Heart left ventricle (tissue), 16 donors: ENCODE measurements at regions not wholly inside any gene's neighbourhood (a gene's known extent, or its start where the extent isn't known, plus 50 kb on each side); places are given as distances from the start of the nearest gene placed in this dataset.

ENCODE experiments used
- ATAC-seq, 4 donors: fragments of 200-7000 bp; cut with Tn5 transposase; one replicate each; pipeline ENCODE4 v1.9.1; 2020 to 2022; ENCODE audit warnings: moderate library complexity in 4 of 4, mild to moderate bottlenecking in 3 of 4, moderate number of reproducible peaks in 1 of 4
- DNase-seq, 5 donors: peaks; one replicate each; pipeline ENCODE4 v3.0.0-alpha.2; 2020
- H3K27ac ChIP-seq, 12 donors: fragments of 200-600 bp; sonication (generic) in 4 of 12; one replicate each; pipeline versions ENCODE4 v1.5.0 to v1.8.0; 2016 to 2022; ENCODE audit warnings: mild to moderate bottlenecking in 2 of 12
- H3K27me3 ChIP-seq, 9 donors: fragments of 200-600 bp; sonication (generic) in 2 of 9; one replicate each; pipeline versions ENCODE4 v1.5.1 to v1.8.0; 2016 to 2022; ENCODE audit warnings: mild to moderate bottlenecking in 3 of 9
- H3K36me3 ChIP-seq, 9 donors: fragments of 200-600 bp; sonication (generic) in 2 of 9; one replicate each; pipeline versions ENCODE4 v1.5.0 to v1.8.0; 2018 to 2022; ENCODE audit warnings: mild to moderate bottlenecking in 2 of 9
- H3K4me1 ChIP-seq, 12 donors: fragments of 200-600 bp; sonication (generic) in 4 of 12; one replicate each; pipeline versions ENCODE4 v1.5.0 to v1.8.0; 2016 to 2022; ENCODE audit warnings: mild to moderate bottlenecking in 3 of 12
- H3K4me3 ChIP-seq, 12 donors: fragments of 200-600 bp; sonication (generic) in 4 of 12; one replicate each; pipeline versions ENCODE4 v1.5.0 to v1.8.0; 2017 to 2022; ENCODE audit warnings: mild to moderate bottlenecking in 9 of 12, moderate library complexity in 4 of 12
- H3K9me3 ChIP-seq, 12 donors: fragments of 200-600 bp; sonication (generic) in 4 of 12; one replicate each; pipeline versions ENCODE4 v1.5.0 to v1.8.0; 2016 to 2022; ENCODE audit warnings: mild to moderate bottlenecking in 1 of 12
- CTCF ChIP-seq, 12 donors: fragments of 200-600 bp; sonication (generic) in 4 of 12; IDR thresholded peaks; one replicate each; pipeline versions ENCODE4 v1.5.0 to v1.8.0; 2018 to 2022; ENCODE audit warnings: antibody characterized with exemption in 12 of 12, mild to moderate bottlenecking in 5 of 12
- POLR2A ChIP-seq, 2 donors: fragments of 450-650 bp; IDR thresholded peaks; one replicate each; pipeline ENCODE4 v1.6.1; 2017; ENCODE audit warnings: antibody characterized with exemption in 2 of 2, mild to moderate bottlenecking in 2 of 2, moderate library complexity in 2 of 2
- WGBS, 4 donors: extraction: QIAGEN DNeasy Blood & Tissue Kit in 2 of 4; methylation state at CpG; one replicate each; pipeline versions ENCODE4 v1.1.5 to v1.1.7; 2013 to 2018; 5-methylcytosine and 5-hydroxymethylcytosine counted together
- intact Hi-C, 10 donors: fragments of 100-400 bp; cut with DNase I; formaldehyde crosslinking; loops; one replicate each; pipeline versions ENCODE4 v1.11.1 to v1.14.2; 2022
- donor health status: ischemic (EF 13 %, LVEDD 7.1; RV severe dilation, severe dysfunction).
- donor health status: healthy with polysubstance abuse.
- donor health status: DM: no; HTN: yes; CAD: no.
- donor health status: DM: no; HTN: no; CAD: no.
- donor health status: ischemic (EF 25% LVEDD 6.9; RV normal size, moderate dysfunction).
- donor health status: ischemic (EF 25% LVEDD 5.7; RV mildly dilated, moderate dysfunction).
- donor health status: healthy.
- donor health status: DM: yes; HTN: yes; CAD: no.
- donor health status: ischemic (EF 35%, LVEDD 5.7; RV mildly dilated, moderate dysfunction).
- donor health status: nonischemic (EF 11% LVEDD 7.7; RV severe dilation, severe dysfunction).
- donor health status: DM: yes; HTN: yes; CAD: no.
- donor health status: PGD.
- donor health status: ischemic (EF 29% LVEDD 5.4; RV normal size, mild dysfunction).
- donor health status: nonischemic (EF 23%, LVEDD 6.1; RV moderate dilation, normal function).

GRCh38 chrX:34401411-34401810 is 255.7 kb downstream of the TMEM47 start:
- DNase-seq (no peak), ATAC-seq (no peak)
- 39 to 64% (median 55%) methylated on average over 1 of the region's 1 CpG for WGBS, 4 donors
- no peaks in the 10 kb centered on the region for H3K27me3 ChIP-seq
- H3K27ac ChIP-seq = no peak overlapping the region
- TF ChIP-seq CTCF (IDR thresholded peaks at IDR 0.05) = no peak
- TF ChIP-seq POLR2A (IDR thresholded peaks at IDR 0.05) = no peak
- no peaks in the 10 kb centered on the region for H3K9me3 ChIP-seq
- H3K4me1 ChIP-seq = no peaks in the 10 kb centered on the region
- no peak overlapping the region for H3K4me3 ChIP-seq
- no peaks in the 10 kb centered on the region for H3K36me3 ChIP-seq
- intact Hi-C loops = no loop called here

GRCh38 chrX:34382416-34382815 is 250.3 kb upstream of the FAM47A start:
- no peaks in the 10 kb centered on the region for H3K4me1 ChIP-seq
- intact Hi-C loops = no loop called here
- no peak overlapping the region for H3K27ac ChIP-seq
- no peak overlapping the region for H3K4me3 ChIP-seq
- no peaks in the 10 kb centered on the region for H3K36me3 ChIP-seq
- DNase-seq (no peak), ATAC-seq (no peak)
- H3K9me3 ChIP-seq = peaks cover 0 to 6% (median 0%) of the 10 kb centered on the region in 12 donors
- TF ChIP-seq CTCF (IDR thresholded peaks at IDR 0.05) = no peak
- no peak for TF ChIP-seq POLR2A (IDR thresholded peaks at IDR 0.05)
- WGBS, 4 donors = 55 to 69% (median 58%) methylated on average over 2 of the region's 2 CpGs
- no peaks in the 10 kb centered on the region for H3K27me3 ChIP-seq

- no peaks in the 10 kb centered on the region for H3K36me3 ChIP-seq
- no peaks in the 10 kb centered on the region for H3K27me3 ChIP-seq
- intact Hi-C loops = no loop called here
- WGBS, 4 donors = 62 to 91% (median 77%) methylated on average over 2 of the region's 2 CpGs
- H3K4me1 ChIP-seq = no peaks in the 10 kb centered on the region
- DNase-seq = no peak
- no peak overlapping the region for H3K27ac ChIP-seq
- no peak for TF ChIP-seq CTCF (IDR thresholded peaks at IDR 0.05)
- TF ChIP-seq POLR2A (IDR thresholded peaks at IDR 0.05) = no peak
- no peak for ATAC-seq
- peaks cover 0 to 4% (median 0%) of the 10 kb centered on the region in 12 donors for H3K9me3 ChIP-seq
- H3K4me3 ChIP-seq = no peak overlapping the region
These were observed 249.1 kb upstream of the FAM47A start for GRCh38 chrX:34381241-34381640.

GRCh38 chrX:34379891-34380290 is 247.8 kb upstream of the FAM47A start:
- Histone ChIP-seq H3K4me3 (no peak overlapping the region), H3K4me1 (no peaks in the 10 kb centered on the region), H3K27me3 (no peaks in the 10 kb centered on the region), H3K36me3 (no peaks in the 10 kb centered on the region), H3K27ac (no peak overlapping the region), H3K9me3 (peaks cover 0 to 3% (median 0%) of the 10 kb centered on the region in 12 donors)
- intact Hi-C loops = no loop called here
- 51 to 56% (median 52%) methylated on average over 4 of the region's 4 CpGs for WGBS, 4 donors
- DNase-seq = no peak
- TF ChIP-seq POLR2A (IDR thresholded peaks at IDR 0.05) = no peak
- no peak for TF ChIP-seq CTCF (IDR thresholded peaks at IDR 0.05)
- ATAC-seq = no peak
